ENCODE measurements at regions not wholly inside any gene's neighbourhood (a gene's known extent, or its start where the extent isn't known, plus 50 kb on each side); places are given as distances from the start of the nearest gene placed in this dataset.

DNA sequence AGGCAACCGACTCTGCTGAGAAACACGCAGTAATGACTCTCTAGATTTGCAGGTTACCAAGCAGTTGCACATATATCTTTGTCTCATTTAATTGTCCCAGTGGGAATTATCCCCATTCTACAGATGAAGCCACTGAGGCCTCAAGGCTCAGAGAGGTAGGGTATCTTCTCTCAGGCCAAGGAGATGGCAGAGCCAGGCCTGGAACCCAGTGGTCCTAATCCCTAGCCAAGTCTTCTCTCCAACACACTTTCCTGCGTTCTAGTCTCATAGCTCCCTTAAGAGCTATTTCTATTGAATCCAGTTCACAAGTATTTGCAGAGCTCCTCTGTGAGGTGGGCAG lies 181.3 kb upstream of the BCOR start:
- Histone ChIP-seq H3K4me3 (no peak overlapping the region), H3K36me3 (no peaks in the 10 kb centered on the region), H3K4me1 (no peaks in the 10 kb centered on the region), H3K27ac (no peak overlapping the region), H3K27me3 (no peaks in the 10 kb centered on the region), H3K9me3 (no peaks in the 10 kb centered on the region)
- WGBS, 2 donors (ENCODE audit: low coverage in 1 of 2) = 67% methylated on average over 3 of the region's 3 CpGs; no CpG with 5 or more reads in 1 of the 2 donors
- intact Hi-C loops (cut with DNase I; ENCODE audit: low total_unique reads) (no loop called here), in situ Hi-C loops (cut with MboI; ENCODE audit: low pct_ligation_motif_present in 1 of 4, low pct_unique_long_range_greater_than_20kb in 1 of 4, low sequenced_read_pairs in 3 of 4) (no loop called here)
- DNase-seq = no peak
- TF ChIP-seq POLR2AphosphoS5 (IDR thresholded peaks at IDR 0.05) = no peak
- TF ChIP-seq, protein P1, sequence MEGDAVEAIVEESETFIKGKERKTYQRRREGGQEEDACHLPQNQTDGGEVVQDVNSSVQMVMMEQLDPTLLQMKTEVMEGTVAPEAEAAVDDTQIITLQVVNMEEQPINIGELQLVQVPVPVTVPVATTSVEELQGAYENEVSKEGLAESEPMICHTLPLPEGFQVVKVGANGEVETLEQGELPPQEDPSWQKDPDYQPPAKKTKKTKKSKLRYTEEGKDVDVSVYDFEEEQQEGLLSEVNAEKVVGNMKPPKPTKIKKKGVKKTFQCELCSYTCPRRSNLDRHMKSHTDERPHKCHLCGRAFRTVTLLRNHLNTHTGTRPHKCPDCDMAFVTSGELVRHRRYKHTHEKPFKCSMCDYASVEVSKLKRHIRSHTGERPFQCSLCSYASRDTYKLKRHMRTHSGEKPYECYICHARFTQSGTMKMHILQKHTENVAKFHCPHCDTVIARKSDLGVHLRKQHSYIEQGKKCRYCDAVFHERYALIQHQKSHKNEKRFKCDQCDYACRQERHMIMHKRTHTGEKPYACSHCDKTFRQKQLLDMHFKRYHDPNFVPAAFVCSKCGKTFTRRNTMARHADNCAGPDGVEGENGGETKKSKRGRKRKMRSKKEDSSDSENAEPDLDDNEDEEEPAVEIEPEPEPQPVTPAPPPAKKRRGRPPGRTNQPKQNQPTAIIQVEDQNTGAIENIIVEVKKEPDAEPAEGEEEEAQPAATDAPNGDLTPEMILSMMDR (IDR thresholded peaks at IDR 0.05) = no peak
- TF ChIP-seq POLR2A (IDR thresholded peaks at IDR 0.05) = no peak
- TF ChIP-seq EP300 (IDR thresholded peaks at IDR 0.05; ENCODE audit: low read depth) = no peak

DNA sequence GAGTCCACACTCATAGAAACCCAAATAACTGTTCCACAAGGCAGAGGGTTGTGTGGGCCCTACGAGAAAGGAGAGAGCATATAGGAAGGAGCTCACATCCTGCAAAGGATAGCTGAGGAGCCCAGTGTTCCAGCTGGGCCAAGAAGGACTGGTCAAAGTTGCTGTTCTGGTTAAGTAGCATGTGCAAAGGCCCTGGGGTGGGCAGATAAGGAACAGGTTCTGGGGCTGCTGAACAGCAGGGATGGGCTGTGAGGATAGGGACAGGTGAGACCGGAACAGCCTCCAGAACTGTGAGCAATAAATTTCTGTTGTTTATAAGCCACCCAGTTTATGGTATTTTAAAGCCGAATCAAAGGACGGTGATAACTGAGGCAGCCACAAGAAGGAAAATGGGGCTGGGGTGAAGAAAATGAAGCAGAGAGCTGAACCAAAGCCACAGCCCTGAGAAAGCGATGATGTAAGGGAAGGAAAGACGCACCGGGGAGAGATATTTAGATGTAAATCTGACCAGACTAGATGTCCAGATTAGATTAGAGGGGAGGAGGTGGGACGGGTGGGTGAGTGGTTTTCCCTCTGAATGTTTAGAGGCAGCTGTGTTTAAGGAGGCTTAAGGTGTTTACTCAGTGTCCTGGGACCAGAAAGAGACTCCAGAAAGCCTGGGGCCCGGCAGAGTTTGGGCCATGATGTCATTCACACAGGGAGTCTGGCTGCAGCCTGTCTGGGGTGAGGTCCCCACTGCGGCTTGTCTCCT lies 180.8 kb upstream of the BCOR start:
- no peaks in the 10 kb centered on the region for H3K27me3 ChIP-seq
- intact Hi-C loops (cut with DNase I; ENCODE audit: low total_unique reads) = no loop called here
- in situ Hi-C loops (cut with MboI; ENCODE audit: low pct_ligation_motif_present in 1 of 4, low pct_unique_long_range_greater_than_20kb in 1 of 4, low sequenced_read_pairs in 3 of 4) = no loop called here
- no peak overlapping the region for H3K27ac ChIP-seq
- no peak overlapping the region for H3K4me3 ChIP-seq
- no peaks in the 10 kb centered on the region for H3K36me3 ChIP-seq
- no peaks in the 10 kb centered on the region for H3K9me3 ChIP-seq
- no peaks in the 10 kb centered on the region for H3K4me1 ChIP-seq
- no peak for DNase-seq
- TF ChIP-seq, protein P1 (IDR thresholded peaks at IDR 0.05) = no peak
- TF ChIP-seq POLR2AphosphoS5 (IDR thresholded peaks at IDR 0.05) (no peak), POLR2A (IDR thresholded peaks at IDR 0.05) (no peak), EP300 (IDR thresholded peaks at IDR 0.05; ENCODE audit: low read depth) (no peak)
- WGBS, 2 donors (ENCODE audit: low coverage in 1 of 2) = 63 to 69% methylated on average over 4 to 10 of the region's 10 CpGs

DNA sequence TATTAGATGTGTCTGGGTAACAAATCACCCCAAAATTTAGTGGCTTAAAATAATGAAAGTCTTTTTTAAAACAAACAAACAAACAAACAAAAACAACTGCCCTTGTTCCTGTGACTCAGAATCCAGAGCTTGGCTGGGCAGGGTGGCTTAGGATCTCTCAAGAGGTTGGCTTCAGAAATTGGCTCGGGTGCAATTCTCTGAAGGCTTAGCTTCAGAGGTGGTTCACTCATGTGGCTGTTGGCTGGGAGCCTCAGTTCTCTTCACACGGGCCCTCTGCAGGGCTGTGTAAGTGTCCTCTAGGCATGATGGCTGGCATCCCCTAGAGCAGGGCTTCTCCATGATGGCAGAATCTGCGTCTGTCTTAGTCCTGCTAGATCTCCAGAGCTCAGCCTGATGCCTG lies 179.9 kb upstream of the BCOR start:
- in situ Hi-C loops (cut with MboI; ENCODE audit: low pct_ligation_motif_present in 1 of 4, low pct_unique_long_range_greater_than_20kb in 1 of 4, low sequenced_read_pairs in 3 of 4) = no loop called here
- H3K4me3 ChIP-seq = no peak overlapping the region
- no peak for TF ChIP-seq POLR2A (IDR thresholded peaks at IDR 0.05)
- TF ChIP-seq, protein P1 (IDR thresholded peaks at IDR 0.05) = no peak
- no peak for TF ChIP-seq EP300 (IDR thresholded peaks at IDR 0.05; ENCODE audit: low read depth)
- no peak for TF ChIP-seq POLR2AphosphoS5 (IDR thresholded peaks at IDR 0.05)
- no peak overlapping the region for H3K27ac ChIP-seq
- no peaks in the 10 kb centered on the region for H3K9me3 ChIP-seq
- WGBS, 2 donors (ENCODE audit: low coverage in 1 of 2) = 86% methylated on average over 3 of the region's 3 CpGs; no CpG with 5 or more reads in 1 of the 2 donors
- no peaks in the 10 kb centered on the region for H3K27me3 ChIP-seq
- no peaks in the 10 kb centered on the region for H3K4me1 ChIP-seq
- H3K36me3 ChIP-seq = no peaks in the 10 kb centered on the region
- no peak for DNase-seq
- intact Hi-C loops (cut with DNase I; ENCODE audit: low total_unique reads) = no loop called here

DNA sequence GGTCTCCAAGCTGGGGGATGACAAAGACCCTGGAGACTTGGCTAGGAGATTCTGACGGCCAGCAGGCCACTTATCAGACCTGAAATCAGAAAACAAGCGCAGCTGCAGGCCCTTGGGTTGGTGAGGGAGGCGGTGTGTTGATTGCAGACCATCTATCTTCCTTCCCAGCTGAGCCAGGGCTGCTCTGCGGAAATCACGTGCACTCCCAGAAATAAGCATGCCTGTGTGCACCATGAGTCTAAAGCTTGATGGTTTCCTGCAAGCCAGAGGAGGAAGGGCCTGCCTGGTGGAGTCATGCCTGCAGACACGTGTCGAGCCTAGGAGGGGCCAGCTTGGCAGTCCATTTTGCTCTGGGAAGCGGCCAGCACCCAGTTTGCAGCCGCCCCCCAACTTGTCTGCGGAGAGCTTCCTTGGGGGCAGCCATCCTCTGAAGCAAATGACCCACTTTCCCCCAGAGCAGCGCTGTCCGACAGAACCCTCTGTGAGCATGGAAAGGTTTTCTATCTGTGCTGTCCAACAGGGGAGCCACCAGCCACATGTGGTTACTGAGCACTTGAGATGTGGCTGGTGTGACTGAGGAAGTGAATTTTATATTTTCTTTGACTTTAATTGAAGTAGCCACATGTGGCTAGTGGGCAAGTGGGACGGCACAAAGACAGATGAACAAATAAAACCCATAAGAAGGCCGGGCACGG lies 175.7 kb upstream of the BCOR start:
- Histone ChIP-seq H3K9me3 (no peaks in the 10 kb centered on the region), H3K4me1 (no peaks in the 10 kb centered on the region), H3K36me3 (no peaks in the 10 kb centered on the region), H3K27ac (peak overlapping the region in 1 of 4 donors; percentile 21), H3K4me3 (no peak overlapping the region), H3K27me3 (no peaks in the 10 kb centered on the region)
- WGBS, 2 donors (ENCODE audit: low coverage in 1 of 2) = 71% methylated on average over 15 of the region's 15 CpGs; no CpG with 5 or more reads in 1 of the 2 donors
- DNase-seq = no peak
- intact Hi-C loops (cut with DNase I; ENCODE audit: low total_unique reads) = no loop called here
- in situ Hi-C loops (cut with MboI; ENCODE audit: low pct_ligation_motif_present in 1 of 4, low pct_unique_long_range_greater_than_20kb in 1 of 4, low sequenced_read_pairs in 3 of 4) = no loop called here
- TF ChIP-seq EP300 (IDR thresholded peaks at IDR 0.05; ENCODE audit: low read depth) (no peak), POLR2A (IDR thresholded peaks at IDR 0.05) (no peak), POLR2AphosphoS5 (IDR thresholded peaks at IDR 0.05) (no peak)
- TF ChIP-seq, protein P1 (IDR thresholded peaks at IDR 0.05) = no peak

All from transverse colon (tissue), 4 donors.